ENCODE measurements at regions not wholly inside any gene's neighbourhood (a gene's known extent, or its start where the extent isn't known, plus 50 kb on each side); places are given as distances from the start of the nearest gene placed in this dataset.

GRCh38 chr10:84683550-84683949 lies 355.2 kb downstream of the CCSER2 start:
- no peak overlapping the region for H2AK5ac ChIP-seq (ENCODE audit: low read depth, low read length)
- H3K27ac ChIP-seq (ENCODE audit: insufficient read depth, low read length), result no peak overlapping the region
- H3K23ac ChIP-seq (ENCODE audit: low read depth, low read length), result no peak overlapping the region
- H3K18ac ChIP-seq (ENCODE audit: low read depth, low read length), result no peak overlapping the region
- DNase-seq, result no peak
- intact Hi-C loops (cut with micrococcal nuclease) (no loop called here), in situ Hi-C loops (cut with MboI; ENCODE audit: low sequenced_read_pairs) (no loop called here), dilution Hi-C loops (cut with HindIII; ENCODE audit: low sequenced_read_pairs, unreplicated experiment) (no loop called here)
- no peak for TF ChIP-seq BHLHE40 (IDR thresholded peaks at IDR 0.05; ENCODE audit: low read depth, low read length)
- TF ChIP-seq POLR2A (IDR thresholded peaks at IDR 0.05; ENCODE audit: low read depth, low read length), result no peak
- no peak for TF ChIP-seq MAZ (IDR thresholded peaks at IDR 0.05; ENCODE audit: borderline replicate concordance, low read depth, low read length)
- TF ChIP-seq SMC3 (IDR thresholded peaks at IDR 0.05; ENCODE audit: low read depth, low read length), result no peak
- no peak overlapping the region for H3K4me3 ChIP-seq (ENCODE audit: insufficient read depth, low read depth, low read length)
- peaks cover 12% of the 10 kb centered on the region; the same call in 1 of the 2 replicates for H3K9me3 ChIP-seq (ENCODE audit: control insufficient read depth, insufficient read depth, low read length)
- H2BK5ac ChIP-seq (ENCODE audit: low read depth, low read length, poor library complexity, severe bottlenecking), result no peak overlapping the region
- no peak overlapping the region for H2AK9ac ChIP-seq (replicated peaks; ENCODE audit: low read depth, low read length, poor library complexity)
- H4K5ac ChIP-seq (ENCODE audit: low read depth, low read length), result no peak overlapping the region
- no peak overlapping the region for H3K4me2 ChIP-seq (ENCODE audit: low read depth, low read length)
- 67% methylated on average over 1 of the region's 2 CpGs; no CpG with 5 or more reads in 1 of the 2 experiments for WGBS, 2 experiments (ENCODE audit: extremely low coverage in 2 of 2, insufficient read length in 1 of 2)
- no peak overlapping the region for H2BK20ac ChIP-seq (ENCODE audit: low read depth, low read length)
- no peak overlapping the region for H3K56ac ChIP-seq (ENCODE audit: extremely low read depth, insufficient read depth, low read length)
- H4K20me1 ChIP-seq (ENCODE audit: insufficient read depth, low read length), result no peaks in the 10 kb centered on the region
- H3K9ac ChIP-seq (ENCODE audit: low read depth, low read length), result no peak overlapping the region
- POLR2A ChIA-PET (ENCODE audit: unreplicated experiment), result no interaction called here
- H3K4ac ChIP-seq (ENCODE audit: low read depth, low read length), result no peak overlapping the region
- H2AFZ ChIP-seq (replicated peaks; ENCODE audit: low read length, poor library complexity), result no peak overlapping the region
- H2BK120ac ChIP-seq (ENCODE audit: low read depth, low read length), result no peak overlapping the region
- H2BK15ac ChIP-seq (ENCODE audit: low read depth, low read length), result no peak overlapping the region
- no peaks in the 10 kb centered on the region for H3K27me3 ChIP-seq (ENCODE audit: control insufficient read depth, insufficient read depth, low read length)
- no peak for ATAC-seq (ENCODE audit: low read depth)
- no peaks in the 10 kb centered on the region for H3K9me1 ChIP-seq (ENCODE audit: insufficient read depth, low read length)
- CTCF ChIA-PET, result no interaction called here
- no peak overlapping the region for H3K14ac ChIP-seq (replicated peaks; ENCODE audit: low read depth, low read length)
- no peaks in the 10 kb centered on the region for H3K4me1 ChIP-seq (ENCODE audit: control insufficient read depth, insufficient read depth, low read length)
- H3K36me3 ChIP-seq (ENCODE audit: control insufficient read depth, insufficient read depth, low read length), result no peaks in the 10 kb centered on the region
- no peak overlapping the region for H4K91ac ChIP-seq (ENCODE audit: insufficient read depth, low read depth, low read length)
- no TSS peak for BruUV-seq (replicated peaks)
- no peaks in the 10 kb centered on the region for H3K79me1 ChIP-seq (ENCODE audit: low read depth in 1 of 2, low read length in 2 of 2)
- H4K8ac ChIP-seq (ENCODE audit: low read depth in 2 of 2, low read length in 2 of 2), result no peak overlapping the region
